GM23338 (cell line): ENCODE measurements at regions not wholly inside any gene's neighbourhood (a gene's known extent, or its start where the extent isn't known, plus 50 kb on each side); places are given as distances from the start of the nearest gene placed in this dataset.

Experiments
- POLR2AphosphoS5 ChIP-seq: IDR thresholded peaks from 2 replicates; pipeline ENCODE4 v1.6.1; 2016; ENCODE audit warnings: antibody characterized with exemption, low read depth
- TF ChIP-seq, protein P1 (sequence below), 2 experiments: fragments of 200-600 bp in 1 of 2; sonication (generic) in 1 of 2; conservative IDR thresholded peaks; 2 replicates each; pipeline versions ENCODE4 v1.5.1 to v1.6.1; 2016 to 2017; ENCODE audit warnings: antibody characterized with exemption in 2 of 2, low read depth in 2 of 2, mild to moderate bottlenecking in 2 of 2, moderate library complexity in 1 of 2
- TF ChIP-seq, protein P2 (sequence below): IDR thresholded peaks from one replicate; pipeline ENCODE4 v1.6.1; 2018; ENCODE audit warnings: antibody characterized with exemption; ENCODE audit not compliant: unreplicated experiment

- TF ChIP-seq POLR2AphosphoS5, result no peak
- TF ChIP-seq, protein P1, sequence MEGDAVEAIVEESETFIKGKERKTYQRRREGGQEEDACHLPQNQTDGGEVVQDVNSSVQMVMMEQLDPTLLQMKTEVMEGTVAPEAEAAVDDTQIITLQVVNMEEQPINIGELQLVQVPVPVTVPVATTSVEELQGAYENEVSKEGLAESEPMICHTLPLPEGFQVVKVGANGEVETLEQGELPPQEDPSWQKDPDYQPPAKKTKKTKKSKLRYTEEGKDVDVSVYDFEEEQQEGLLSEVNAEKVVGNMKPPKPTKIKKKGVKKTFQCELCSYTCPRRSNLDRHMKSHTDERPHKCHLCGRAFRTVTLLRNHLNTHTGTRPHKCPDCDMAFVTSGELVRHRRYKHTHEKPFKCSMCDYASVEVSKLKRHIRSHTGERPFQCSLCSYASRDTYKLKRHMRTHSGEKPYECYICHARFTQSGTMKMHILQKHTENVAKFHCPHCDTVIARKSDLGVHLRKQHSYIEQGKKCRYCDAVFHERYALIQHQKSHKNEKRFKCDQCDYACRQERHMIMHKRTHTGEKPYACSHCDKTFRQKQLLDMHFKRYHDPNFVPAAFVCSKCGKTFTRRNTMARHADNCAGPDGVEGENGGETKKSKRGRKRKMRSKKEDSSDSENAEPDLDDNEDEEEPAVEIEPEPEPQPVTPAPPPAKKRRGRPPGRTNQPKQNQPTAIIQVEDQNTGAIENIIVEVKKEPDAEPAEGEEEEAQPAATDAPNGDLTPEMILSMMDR (conservative IDR thresholded peaks at IDR 0.05; ENCODE audit: low read depth in 2 of 2), result no peak
- TF ChIP-seq, protein P2, sequence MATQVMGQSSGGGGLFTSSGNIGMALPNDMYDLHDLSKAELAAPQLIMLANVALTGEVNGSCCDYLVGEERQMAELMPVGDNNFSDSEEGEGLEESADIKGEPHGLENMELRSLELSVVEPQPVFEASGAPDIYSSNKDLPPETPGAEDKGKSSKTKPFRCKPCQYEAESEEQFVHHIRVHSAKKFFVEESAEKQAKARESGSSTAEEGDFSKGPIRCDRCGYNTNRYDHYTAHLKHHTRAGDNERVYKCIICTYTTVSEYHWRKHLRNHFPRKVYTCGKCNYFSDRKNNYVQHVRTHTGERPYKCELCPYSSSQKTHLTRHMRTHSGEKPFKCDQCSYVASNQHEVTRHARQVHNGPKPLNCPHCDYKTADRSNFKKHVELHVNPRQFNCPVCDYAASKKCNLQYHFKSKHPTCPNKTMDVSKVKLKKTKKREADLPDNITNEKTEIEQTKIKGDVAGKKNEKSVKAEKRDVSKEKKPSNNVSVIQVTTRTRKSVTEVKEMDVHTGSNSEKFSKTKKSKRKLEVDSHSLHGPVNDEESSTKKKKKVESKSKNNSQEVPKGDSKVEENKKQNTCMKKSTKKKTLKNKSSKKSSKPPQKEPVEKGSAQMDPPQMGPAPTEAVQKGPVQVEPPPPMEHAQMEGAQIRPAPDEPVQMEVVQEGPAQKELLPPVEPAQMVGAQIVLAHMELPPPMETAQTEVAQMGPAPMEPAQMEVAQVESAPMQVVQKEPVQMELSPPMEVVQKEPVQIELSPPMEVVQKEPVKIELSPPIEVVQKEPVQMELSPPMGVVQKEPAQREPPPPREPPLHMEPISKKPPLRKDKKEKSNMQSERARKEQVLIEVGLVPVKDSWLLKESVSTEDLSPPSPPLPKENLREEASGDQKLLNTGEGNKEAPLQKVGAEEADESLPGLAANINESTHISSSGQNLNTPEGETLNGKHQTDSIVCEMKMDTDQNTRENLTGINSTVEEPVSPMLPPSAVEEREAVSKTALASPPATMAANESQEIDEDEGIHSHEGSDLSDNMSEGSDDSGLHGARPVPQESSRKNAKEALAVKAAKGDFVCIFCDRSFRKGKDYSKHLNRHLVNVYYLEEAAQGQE, result no peak
Measured at GRCh38 chr12:44961887-44962286, 85.8 kb upstream of the NELL2 start.
